HG02870 (cell line): ENCODE measurements at regions not wholly inside any gene's neighbourhood (a gene's known extent, or its start where the extent isn't known, plus 50 kb on each side); places are given as distances from the start of the nearest gene placed in this dataset.
"Not testable (repeated sequence)": the region's sequence is repeated elsewhere in the genome, so short reads cannot be mapped to it uniquely, and the experiment has no call there.

Source experiments
- ATAC-seq: cut with Tn5 transposase; IDR thresholded peaks from one replicate; pipeline ENCODE4 v1.9.1; 2021; ENCODE audit warnings: mild to moderate bottlenecking, moderate library complexity; ENCODE audit not compliant: unreplicated experiment

DNA sequence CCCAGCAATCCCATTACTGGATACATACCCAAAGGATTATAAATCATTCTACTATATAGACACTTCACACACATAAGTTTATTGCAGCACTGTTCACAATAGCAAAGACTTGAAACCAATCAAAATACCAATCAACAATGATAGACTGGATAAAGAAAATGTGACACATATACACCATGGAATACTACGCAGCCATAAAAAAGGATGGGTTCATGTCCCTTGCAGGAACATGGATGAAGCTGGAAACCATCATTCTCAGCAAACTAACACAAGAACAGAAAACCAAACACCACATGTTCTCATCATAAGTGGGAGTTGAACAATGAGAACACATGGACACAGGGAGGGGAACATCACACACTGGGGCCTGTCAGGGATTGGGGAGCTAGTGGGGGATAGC is 475.4 kb upstream of the NFIA start:
- ATAC-seq = not testable (repeated sequence)

GRCh38 chr1:60600532-60600931 is 481.8 kb upstream of the NFIA start:
- no peak for ATAC-seq

- ATAC-seq = no peak
These were observed 482.8 kb upstream of the NFIA start for GRCh38 chr1:60599574-60599973.

GRCh38 chr1:60598041-60598910 is 484.1 kb upstream of the NFIA start:
- ATAC-seq = no peak

DNA sequence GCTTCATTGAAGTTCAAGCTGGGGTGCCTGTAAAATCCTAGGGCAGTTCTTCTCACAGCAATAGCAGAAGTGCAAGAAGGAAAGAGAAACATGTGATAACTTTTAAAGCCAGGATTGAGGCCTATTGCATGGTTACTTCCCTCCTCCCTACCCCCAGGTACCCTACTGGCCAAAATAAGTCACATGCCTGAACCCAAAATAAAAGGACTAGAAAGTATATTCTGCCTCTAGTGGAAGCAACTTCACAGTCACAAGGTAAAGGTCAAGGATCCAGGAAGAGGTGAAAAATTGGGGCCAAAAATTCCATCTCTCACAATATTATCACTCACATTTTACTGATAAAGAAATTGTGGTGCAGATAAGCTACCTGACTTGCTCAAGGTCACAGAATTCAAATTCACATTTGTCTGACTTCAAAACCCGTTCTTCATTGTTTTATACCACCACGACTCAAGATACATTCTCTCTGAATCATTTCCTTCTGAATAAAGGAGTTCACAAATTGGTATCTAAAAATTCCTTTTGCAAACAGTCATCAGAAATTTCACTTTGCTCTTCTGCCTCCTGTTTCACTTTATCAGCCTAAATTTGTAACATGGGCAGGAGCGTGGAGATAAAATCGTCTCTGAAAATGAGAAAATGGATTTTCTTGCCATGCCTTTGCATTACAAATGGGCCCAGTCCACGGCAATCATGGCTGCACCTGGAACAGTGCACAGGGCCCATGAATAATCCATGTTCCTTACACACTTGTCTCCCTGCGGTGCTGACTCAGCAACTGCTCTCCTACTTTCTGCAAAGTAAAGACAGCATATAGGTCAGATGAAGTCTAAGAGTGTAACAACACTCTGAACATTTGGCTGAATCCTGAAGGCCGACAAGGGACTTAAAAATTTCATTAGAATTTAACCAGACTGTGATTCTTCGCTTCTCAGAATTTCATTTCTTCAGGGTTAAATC is 485.3 kb upstream of the NFIA start:
- ATAC-seq = no peak

DNA sequence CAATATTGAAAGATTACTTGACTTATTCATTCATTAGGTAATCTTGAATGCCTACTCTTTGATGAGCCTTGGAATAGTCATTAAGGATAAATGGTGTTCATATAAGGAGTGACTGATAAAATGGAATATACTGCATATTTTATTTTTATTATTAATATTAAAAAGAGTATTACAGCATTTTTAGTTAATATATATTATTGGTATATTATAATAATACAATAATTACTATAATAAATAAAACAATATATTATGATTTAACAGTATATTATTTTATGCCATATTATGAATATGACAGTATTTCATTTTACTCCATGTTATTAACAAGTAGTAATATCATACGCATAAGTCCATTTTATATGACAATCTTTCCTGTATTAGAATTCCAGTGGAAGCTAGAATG is 490.8 kb upstream of the NFIA start:
- no peak for ATAC-seq

GRCh38 chr1:60589916-60590315 is 492.4 kb upstream of the NFIA start:
- no peak for ATAC-seq

DNA sequence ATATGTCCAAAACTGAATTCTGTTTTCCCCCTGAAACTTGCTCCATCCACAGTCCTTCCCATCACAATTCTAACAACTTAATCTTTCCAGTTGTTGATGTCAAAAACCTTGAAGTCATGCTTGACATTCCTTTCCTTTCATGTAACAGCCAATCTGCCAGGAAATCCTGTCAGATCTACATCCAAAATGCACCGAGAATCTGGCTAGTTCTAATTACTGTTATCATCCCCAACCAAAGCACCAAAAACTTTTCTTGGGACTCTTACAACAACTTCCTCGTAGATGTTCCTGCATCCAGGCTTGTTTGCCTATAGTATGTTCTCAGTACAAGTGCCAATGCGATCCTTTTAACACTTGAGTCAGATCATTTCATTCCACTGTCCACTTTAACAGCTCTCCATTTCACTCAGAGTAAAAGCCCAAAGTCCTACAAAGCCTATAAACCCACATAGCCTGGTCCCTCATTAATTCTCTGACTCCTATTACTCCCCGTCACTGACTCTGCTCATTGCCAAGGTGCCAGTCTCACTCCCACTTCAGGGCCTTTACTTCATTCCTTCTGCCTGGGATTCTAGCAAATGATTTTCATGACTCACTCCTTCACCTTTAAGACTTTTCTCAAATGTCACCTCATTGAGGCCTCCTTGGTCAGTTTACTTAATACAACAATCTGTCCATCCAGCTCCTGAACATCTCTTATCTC is 493.2 kb upstream of the NFIA start:
- ATAC-seq = no peak

DNA sequence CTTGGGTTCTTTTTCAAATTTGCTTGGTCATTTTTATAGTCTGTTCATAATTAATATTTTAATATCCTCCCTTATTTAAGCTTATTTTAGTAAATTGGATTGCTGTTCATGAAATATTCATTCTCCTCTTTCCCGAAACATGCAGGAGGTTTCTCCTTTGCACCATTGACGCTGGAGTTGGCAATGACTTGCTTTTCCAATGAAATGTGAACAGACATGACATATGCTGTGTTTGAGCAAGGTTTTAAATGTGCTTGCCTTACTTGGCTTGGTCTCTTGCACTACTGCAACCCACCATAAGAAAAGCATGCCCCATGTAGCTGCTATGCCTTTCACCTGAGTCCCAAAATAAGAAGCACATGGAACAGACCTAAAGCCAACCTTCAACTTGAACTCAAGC is 498.0 kb upstream of the NFIA start:
- no peak for ATAC-seq

- ATAC-seq = no peak
These were observed 498.7 kb upstream of the NFIA start for GRCh38 chr1:60583696-60584095.

GRCh38 chr1:60581455-60582220 is 500.7 kb upstream of the NFIA start:
- ATAC-seq = no peak

- no peak for ATAC-seq
These were observed 503.5 kb upstream of the C1orf87 start for GRCh38 chr1:60577029-60577428.

GRCh38 chr1:60575326-60575977 is 501.9 kb upstream of the C1orf87 start:
- no peak for ATAC-seq

DNA sequence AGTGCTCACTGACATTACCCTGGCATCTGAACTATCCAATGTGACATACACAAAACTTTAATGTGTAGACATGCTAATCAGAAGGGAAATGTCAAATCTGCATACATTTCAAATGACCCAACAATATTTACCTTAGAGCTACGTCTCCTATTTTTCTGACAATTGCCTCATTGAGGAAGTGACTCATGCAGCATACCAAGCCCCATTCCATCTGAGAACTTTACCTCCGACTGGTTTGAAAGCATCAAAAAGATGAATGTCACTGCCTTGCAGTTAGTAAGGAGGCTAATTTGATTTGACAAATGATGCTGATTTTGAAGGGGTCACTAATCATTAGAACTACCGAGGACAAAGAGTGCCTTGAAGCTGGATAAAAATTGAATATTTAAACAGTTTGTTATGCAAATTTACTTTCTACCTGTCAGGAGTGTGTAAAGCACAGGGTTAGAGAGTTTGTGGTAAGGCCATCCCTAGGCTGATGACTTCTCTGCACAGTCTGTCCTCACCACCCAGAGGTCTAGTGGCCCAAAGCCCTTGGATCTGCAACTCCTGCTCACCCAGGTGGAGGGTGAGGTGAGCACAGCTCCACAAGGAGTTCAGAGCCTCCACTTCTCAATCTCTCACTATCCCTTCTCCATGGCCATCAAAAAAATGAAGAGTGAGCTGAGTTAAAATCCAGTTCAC is 500.3 kb upstream of the C1orf87 start:
- no peak for ATAC-seq

GRCh38 chr1:60573121-60573520 is 499.6 kb upstream of the C1orf87 start:
- ATAC-seq = no peak

DNA sequence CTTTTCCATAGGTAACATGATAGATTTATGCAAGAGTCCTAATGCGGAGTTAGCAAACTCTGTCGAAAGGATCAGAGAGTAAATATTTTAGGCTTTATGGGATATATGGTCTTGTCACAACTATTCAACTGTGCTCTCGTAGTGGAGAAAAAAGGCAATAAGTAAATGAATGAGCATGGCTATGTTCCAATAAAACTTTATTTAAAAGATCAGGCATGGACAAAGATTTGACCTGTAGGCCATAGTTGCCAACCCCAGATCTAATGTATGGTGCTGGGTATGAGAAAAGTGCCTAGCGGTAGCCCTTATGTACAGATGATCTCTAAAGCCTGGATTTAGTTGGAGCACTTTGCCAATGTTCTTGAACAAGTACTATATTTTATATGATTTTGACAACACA is 498.8 kb upstream of the C1orf87 start:
- ATAC-seq = no peak

DNA sequence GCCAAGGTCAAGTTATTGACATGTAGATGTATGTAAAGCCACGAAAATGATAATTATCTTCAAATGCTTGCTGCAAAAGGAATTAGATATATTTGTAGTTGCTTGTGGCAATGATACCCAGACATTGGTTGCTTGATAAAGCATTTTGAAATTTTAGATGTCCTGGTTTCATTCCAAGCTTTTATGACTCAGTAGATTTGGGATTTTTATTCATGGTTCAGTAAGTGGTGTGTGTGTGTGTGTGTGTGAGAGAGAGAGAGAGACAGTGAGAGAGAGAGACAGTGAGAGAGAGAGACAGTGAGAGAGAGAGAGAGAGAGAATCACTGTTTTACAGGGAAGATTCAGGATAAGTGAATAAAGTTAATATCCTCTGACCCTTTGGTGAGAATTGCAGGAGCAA is 498.2 kb upstream of the C1orf87 start:
- ATAC-seq = no peak

DNA sequence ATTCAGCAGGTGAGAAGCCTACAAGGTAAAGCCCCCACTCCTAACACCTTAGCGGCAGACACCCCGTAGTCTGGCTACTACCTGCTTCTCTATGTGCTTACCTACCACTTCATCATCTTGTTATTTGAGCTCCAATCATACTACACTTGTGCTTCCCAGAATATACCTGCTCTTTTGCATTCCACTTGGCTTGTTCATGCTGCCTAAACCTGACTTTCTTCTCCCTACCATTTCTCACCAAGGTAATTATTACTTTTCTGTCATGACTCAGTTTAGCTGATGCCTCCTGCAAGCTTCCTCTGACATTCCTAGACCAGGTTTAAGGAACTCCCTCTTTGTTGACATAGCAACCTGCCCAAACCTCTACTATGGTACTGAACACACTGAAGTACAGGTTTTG is 495.6 kb upstream of the C1orf87 start:
- ATAC-seq = no peak

DNA sequence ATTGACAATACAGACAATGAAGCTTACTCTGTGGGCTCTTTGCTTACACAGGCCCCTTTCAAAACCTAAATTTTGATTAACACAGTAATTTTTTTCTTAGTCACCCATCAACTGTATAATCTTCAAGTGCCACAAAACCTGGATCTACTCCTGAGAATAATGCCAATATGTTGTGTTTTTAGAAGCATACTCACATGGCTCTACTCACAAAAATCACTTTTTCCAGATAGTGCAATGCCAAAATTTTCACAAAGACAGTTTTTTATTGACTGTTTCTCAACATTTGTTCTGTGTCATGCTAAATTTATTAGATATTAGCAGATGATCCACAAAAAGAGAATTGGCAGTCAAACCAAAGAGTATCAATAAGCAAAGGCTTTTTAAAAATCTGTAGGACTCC is 493.7 kb upstream of the C1orf87 start:
- ATAC-seq = no peak
